ENCODE measurements at regions not wholly inside any gene's neighbourhood (a gene's known extent, or its start where the extent isn't known, plus 50 kb on each side); places are given as distances from the start of the nearest gene placed in this dataset.

DNA sequence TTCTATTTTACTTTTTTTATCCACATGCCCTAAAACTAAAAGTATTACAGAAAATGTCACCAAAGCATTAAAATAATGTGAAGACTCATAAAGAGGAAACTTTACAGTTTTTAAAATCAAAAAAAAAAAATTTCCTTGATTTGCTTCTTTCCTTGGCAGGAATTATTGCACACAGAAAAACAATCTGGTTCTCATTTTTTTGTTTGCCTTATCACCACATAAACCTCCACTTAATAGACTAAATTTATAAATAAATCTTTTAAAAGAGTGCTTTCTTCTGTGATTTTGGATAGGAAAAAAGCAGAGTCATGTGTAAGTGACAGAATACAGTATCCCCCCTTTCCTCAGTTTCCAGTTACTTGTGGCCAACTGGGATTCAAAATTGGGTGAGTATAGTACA is 695.1 kb upstream of the CITED2 start:
- no peak for DNase-seq
- Histone ChIP-seq H3K27me3 (no peaks in the 10 kb centered on the region), H3K4me3 (no peak overlapping the region), H3K9me3 (no peaks in the 10 kb centered on the region), H3K36me3 (no peaks in the 10 kb centered on the region)

DNA sequence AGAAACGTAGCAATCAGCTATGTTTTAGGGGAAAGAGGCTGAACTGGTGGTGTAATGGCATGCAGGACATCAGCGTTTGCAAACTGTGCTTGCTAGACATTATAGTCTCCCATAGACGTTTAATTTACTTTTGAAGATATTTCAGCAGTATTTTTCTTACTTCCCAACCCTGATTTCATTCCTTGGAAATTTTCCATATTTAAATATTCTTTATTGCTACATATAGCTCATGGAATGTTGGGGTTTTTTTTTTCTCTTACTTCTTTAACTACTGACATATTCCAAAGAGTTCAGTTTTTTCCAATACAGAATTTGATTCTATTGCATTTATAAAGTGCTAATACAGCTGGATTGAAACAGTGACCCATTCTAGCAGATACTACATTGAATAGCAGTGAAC is 694.4 kb upstream of the CITED2 start:
- no peak for DNase-seq
- no peaks in the 10 kb centered on the region for H3K36me3 ChIP-seq
- no peaks in the 10 kb centered on the region for H3K9me3 ChIP-seq
- H3K4me3 ChIP-seq = no peak overlapping the region
- H3K27me3 ChIP-seq = no peaks in the 10 kb centered on the region

DNA sequence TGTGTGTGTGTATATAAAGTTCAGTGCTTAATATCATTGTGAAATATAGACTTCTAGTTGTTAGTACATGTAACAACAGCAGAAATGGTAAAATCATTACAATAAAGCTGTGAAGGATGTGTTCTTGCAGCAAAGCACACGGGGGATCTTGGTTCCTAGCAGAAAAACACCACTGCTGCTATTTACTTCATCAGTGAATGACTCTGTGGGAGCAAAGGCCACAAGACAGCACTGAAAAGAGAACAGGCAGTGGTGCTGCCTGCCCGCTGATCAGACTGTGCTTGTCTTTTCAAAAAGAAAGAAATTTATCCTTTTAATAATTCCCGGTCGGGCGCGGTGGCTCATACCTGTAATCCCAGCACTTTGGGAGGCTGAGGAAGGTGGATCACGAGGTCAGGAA is 689.9 kb upstream of the CITED2 start:
- peaks cover 3% of the 10 kb centered on the region; the same call in 1 of the 2 replicates for H3K9me3 ChIP-seq
- no peak overlapping the region for H3K4me3 ChIP-seq
- no peaks in the 10 kb centered on the region for H3K36me3 ChIP-seq
- H3K27me3 ChIP-seq = no peaks in the 10 kb centered on the region
- no peak for DNase-seq

DNA sequence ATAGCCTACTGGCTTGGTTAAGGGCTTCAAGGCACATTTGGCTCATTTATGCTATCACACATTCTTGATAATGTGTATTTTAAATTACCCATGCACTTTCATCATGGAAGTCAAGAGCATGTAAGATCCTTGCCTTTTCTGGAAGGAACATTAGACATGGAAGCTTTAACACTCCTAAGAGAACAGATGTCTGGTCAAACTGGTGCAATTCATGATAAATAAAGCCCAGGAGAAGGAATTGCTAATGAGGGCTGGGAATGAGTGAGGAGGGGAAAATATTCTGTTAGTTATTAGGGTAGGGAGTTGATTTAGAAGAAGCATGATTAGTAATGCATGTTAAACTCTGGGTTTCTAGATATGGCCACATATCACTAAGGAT is 688.6 kb upstream of the CITED2 start:
- Histone ChIP-seq H3K27me3 (no peaks in the 10 kb centered on the region), H3K9me3 (peaks cover 4% of the 10 kb centered on the region; the same call in 1 of the 2 replicates), H3K4me3 (no peak overlapping the region), H3K36me3 (no peaks in the 10 kb centered on the region)
- DNase-seq = no peak

DNA sequence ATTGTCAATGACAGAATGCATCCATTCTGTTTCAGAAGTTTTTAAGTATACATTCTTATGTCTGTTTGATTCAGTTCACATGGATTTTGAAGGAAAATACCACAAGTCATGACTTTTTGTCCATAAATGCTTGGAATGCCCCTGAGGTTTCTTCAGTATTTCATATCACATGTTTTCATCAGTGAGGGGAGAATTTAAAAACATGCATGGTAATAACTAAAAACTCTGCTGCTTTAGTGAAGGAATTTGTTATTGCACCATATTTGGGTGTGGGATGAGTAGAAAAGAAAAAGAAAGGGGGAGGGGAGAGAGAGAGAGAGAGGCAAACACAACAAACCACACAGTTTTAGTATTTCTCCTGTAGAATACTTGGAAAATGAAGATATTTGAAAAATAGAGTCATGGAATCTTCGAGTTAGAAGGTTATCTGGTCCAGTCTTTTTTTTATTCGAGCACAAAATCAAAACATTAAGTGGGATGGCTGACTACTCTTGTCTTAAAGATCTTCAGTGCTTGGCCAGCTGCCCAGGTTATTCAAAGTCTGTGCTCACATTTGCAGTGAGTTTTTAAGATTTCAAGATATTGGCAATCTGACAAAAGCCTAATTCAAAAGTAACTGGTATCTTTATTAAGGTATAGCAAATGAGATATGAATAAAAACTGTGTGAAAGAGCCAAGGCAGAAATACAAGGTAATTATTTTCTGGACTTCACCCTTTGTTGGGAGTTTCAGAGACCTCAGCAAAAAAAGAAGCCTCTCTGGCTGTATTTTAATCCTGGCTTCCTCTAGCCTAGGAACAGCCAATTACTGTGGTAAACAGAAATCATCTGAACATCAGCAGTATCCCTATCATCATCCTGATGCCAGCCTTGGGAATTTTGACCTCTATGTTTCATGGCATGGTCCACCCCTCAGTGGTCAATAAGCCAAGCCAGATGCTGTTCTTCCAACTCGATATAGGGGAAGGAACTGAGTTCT is 687.9 kb upstream of the CITED2 start:
- Histone ChIP-seq H3K9me3 (peaks cover 4% of the 10 kb centered on the region; the same call in 1 of the 2 replicates), H3K27me3 (no peaks in the 10 kb centered on the region), H3K36me3 (no peaks in the 10 kb centered on the region), H3K4me3 (no peak overlapping the region)
- DNase-seq = peak; percentile 43

DNA sequence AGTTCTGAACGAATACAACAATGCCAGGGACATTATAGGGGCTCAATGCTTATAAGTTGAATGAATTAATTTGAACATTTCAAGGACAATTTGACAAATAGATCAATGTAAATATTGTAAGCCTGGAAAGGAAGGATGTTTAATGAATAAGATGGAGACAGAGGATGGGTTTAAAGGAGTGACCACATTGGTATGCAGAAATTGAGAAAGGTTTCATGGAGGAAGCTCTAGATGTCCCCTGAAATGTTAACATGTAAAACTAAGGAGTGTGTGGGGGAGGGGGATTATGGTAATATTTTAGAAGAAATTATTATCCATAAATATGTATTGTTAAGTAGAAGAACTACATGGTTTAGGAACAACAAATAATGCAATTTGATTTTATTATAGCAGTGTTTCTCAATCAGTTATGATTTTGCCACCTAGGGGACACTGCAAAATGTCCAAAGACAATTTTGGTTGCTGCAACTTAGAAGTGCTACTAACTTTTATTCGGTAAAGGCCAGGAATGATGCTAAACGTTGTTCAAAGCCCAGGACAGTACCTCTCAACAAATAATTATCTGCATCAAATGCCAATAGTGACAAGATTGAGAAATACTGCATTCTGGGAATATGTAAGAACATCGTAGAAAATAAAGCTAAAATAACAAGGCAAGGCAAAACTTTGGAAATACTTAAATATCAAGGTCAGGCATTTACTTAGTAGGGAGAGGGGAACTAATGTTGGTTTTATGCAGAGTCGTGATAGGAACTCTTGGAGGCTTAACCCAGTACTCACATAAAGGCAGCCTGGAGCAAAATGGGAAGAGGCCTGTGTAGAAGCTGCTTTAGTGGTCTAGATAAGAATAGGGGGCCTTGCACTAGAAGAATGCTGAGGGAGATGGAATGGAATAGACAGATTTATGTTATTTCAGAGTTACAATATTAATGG is 686.9 kb upstream of the CITED2 start:
- Histone ChIP-seq H3K4me3 (no peak overlapping the region), H3K27me3 (no peaks in the 10 kb centered on the region), H3K36me3 (no peaks in the 10 kb centered on the region), H3K9me3 (peaks cover 4% of the 10 kb centered on the region; the same call in 1 of the 2 replicates)
- DNase-seq = no peak

DNA sequence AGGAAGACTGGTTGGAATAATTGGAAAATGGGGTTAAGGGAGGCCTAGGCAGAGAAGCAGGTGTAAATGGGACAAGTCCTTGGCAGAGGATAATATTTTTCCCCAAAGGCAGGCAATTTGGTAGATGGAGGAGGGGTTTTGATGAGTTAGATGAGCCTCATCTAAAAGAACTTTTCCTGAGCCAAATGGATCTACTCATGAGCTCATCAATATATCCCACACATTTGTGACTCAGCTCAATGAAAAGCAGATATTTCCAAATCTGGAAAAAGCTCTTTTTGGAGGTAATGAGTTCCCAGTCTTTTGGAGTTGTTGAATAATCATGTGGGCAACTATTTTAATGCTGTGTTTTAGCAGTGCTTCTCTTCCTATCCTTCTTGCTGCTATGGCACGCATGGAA is 685.5 kb upstream of the CITED2 start:
- DNase-seq = no peak
- Histone ChIP-seq H3K4me3 (no peak overlapping the region), H3K9me3 (peaks cover 4% of the 10 kb centered on the region; the same call in 1 of the 2 replicates)

DNA sequence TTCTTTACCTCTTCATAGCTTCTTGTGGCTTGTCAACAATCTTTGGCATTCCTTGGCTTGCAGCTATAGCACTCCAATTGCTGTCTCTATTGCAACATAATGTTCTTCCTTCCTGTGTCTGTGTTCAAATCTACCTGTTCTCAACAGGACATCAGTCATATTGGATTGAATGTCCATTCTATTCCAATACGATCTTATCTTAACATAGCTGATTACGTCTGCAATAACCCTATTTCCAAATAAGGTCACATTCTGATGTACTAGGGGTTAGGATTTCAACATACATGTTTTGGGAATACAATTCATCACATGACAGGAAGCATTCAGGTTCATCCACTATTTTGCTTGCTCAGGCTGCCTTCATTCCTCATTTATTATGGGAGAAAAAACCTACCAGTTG is 684.4 kb upstream of the CITED2 start:
- H3K36me3 ChIP-seq = no peaks in the 10 kb centered on the region

More for the DNA sequence above, 685.5 kb upstream of the CITED2 start:
- Histone ChIP-seq H3K36me3 (no peaks in the 10 kb centered on the region), H3K27me3 (no peaks in the 10 kb centered on the region)

DNA sequence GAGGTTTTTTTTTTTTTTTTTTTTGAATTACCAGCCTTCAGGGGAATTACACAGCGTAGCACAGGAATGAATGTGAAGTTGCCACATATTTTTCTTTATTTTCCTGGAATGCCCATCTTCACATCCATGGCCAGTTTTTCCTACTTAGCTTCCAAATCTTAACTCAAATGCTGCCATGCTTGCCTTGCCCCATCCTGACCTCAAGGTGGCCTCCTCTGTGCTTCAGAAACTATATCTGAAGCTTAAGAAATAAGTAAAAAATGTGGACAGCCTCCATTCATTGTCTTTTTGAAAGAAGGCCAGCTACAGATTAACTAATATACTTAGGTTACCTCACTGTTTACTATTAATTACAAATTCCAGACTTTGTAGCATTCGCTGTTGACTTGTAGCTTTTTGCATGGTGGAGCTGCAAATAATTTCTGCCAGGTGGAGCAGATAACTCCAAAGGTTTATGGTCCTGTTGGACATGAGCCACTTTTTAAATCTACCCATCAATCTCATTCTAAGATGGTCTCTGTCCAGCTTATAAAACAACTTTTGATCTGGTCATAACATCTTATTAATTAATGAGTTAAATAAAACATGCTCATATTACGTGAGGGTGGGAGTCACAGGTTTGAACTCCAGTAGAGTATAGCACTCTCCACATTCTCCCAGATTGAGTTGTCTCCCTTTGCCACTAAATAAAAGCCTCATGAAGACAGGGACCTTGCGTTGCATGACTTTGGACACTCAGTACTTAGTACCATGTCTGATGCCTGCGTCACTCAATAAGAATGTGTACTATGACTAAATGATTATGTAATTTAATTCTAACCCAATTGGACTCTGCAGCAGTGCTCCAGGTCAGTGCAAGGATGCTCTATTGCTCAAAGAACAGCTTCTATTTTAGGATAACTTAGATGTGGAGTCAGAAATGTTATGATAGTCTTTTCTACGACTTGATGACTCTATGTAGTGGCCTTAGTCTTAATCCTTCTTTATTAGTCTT is 678.6 kb upstream of the CITED2 start:
- Histone ChIP-seq H3K27me3 (no peaks in the 10 kb centered on the region), H3K4me3 (no peak overlapping the region), H3K36me3 (no peaks in the 10 kb centered on the region), H3K9me3 (peaks cover 5% of the 10 kb centered on the region)
- no peak for DNase-seq

More for the DNA sequence above, 684.4 kb upstream of the CITED2 start:
- no peaks in the 10 kb centered on the region for H3K27me3 ChIP-seq
- DNase-seq = no peak
- peaks cover 5% of the 10 kb centered on the region for H3K9me3 ChIP-seq
- H3K4me3 ChIP-seq = no peak overlapping the region

DNA sequence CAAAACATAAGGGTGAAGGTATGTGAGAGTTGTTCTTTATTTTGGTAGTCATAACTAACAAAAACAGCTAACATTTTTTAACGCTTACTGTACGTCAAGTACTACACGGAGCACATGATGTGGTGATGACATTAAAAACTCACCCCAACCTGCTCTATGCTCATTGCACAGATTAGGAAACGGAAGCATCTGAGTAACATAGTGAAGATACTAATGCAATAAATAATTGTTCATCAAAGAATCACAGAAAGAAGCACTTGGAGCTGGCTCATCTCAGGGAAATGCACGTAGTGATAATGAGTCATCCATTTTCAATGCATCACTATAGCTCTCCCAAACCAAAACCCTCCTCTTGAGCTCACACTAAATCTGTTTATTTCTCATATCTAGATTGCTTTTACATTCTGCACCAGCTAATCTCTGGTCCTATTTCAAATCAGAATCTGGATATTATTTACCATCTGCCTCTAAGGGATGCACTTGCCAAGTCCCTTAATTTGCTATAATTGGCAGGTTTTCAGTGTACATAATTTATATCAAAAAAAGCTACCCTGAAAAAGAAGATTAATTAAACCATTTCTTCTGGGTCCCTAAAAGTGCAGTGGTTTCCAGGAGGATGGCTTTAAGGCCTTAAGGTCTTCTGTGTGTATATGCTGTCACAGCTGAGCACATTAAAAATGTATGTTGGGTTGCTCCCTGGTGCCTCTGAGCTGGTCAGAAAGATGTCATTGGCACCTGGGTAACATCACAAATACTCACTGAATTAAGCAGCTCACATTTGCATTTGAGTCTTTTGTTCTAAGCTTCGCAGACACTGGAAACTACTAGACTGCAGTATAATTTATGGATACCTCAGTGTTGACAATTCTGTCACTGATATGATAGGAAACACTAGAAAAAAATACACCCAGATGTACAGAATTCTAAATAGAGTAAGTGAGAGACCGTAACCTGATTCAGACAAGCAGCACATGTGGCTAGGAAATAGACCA is 677.4 kb upstream of the CITED2 start:
- H3K36me3 ChIP-seq = no peaks in the 10 kb centered on the region
- DNase-seq = peak; percentile 60
- no peaks in the 10 kb centered on the region for H3K27me3 ChIP-seq
- H3K4me3 ChIP-seq = no peak overlapping the region
- peaks cover 5% of the 10 kb centered on the region for H3K9me3 ChIP-seq

DNA sequence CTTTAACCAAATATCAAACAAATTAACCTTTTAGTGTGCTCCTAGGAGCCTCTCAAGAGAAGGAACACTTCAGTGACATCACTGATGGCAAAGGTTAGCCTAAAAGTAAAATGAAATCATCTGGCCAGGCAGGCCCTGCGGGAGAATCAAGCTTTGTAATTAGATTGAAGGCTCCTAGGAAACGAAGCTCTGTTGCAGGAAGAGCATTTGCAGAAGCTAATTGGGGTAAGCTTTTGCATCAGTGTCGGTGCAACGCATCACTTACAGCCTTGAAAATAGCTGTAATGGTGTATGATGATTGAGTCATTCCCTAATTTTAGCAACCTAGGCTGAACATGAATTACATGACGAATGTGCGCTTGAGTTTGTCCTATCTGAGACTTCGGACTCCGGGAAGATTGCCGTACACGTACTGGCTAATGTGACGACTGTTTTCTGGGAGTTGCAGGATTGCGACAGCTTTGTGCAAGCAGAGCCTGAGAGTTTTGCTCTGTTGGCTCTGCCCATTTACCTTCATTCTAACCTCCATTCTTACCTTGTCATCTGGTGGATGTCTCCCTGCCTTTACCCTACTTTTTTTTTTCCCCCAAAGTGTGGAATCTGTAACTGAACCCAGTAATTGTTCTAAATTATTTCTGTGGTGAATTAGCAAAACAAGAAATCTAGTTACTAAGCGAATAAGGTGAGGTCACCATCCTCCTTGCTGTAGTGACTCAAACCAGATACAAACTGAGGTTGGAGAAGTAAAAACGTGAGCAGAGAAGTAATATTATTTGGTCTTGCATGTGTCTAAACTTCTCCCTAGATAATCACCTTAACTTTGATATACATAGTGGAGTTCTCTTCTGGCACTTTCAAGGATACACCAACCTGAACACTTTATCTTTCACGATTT is 675.9 kb upstream of the CITED2 start:
- no peaks in the 10 kb centered on the region for H3K36me3 ChIP-seq
- H3K4me3 ChIP-seq = no peak overlapping the region
- no peaks in the 10 kb centered on the region for H3K27me3 ChIP-seq
- peaks cover 5% of the 10 kb centered on the region; the same call in 1 of the 2 replicates for H3K9me3 ChIP-seq
- DNase-seq = no peak

DNA sequence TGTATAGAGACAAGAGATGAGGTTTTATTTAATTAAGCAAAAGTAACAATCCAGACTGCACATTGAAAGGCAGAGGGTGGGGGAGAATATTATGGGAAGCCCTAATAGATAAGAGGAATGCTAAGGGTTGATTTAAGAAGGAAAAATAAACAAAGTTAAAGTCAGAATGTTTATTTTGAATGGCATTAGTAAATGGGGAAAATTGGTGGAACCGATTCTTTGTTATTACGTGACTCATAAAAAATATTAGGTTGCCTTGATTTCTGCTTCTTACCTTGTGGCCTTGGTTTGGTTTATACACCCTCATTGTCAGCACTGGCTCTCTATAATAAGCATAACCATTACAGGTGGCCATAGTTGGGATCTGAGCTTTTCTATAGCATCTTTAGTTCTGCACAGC is 674.8 kb upstream of the CITED2 start:
- Histone ChIP-seq H3K4me3 (no peak overlapping the region), H3K9me3 (peaks cover 4% of the 10 kb centered on the region; the same call in 1 of the 2 replicates), H3K27me3 (no peaks in the 10 kb centered on the region), H3K36me3 (no peaks in the 10 kb centered on the region)
- no peak for DNase-seq

DNA sequence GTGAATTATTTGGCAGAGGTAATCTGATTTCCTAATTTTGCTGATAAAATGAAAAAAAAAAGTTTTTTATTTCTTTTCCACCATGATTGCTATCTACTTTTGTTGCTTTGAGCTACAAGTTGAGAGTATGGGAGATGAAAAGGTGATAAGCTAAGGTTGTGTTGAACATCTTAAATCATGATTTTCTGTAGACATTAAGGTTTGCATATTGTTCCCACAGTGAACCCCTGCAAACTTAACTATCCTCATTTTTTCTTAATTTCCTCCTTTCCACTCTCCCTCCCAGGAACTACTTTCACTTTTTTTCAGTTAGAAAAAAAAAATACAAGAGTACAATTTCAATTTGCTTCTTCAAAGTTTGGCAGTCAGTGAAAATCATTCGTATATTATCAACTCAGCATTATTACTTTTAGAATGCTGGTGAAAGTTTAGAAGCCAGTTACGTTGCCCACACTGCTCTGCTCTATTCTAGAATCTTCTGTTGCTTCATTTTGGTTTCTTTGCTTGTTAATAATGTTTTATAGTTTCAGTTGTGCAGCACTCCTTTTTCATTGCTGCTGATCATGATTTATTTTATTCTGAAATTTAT is 673.8 kb upstream of the CITED2 start:
- DNase-seq = no peak
- Histone ChIP-seq H3K36me3 (no peaks in the 10 kb centered on the region), H3K9me3 (no peaks in the 10 kb centered on the region), H3K4me3 (no peak overlapping the region), H3K27me3 (no peaks in the 10 kb centered on the region)

DNA sequence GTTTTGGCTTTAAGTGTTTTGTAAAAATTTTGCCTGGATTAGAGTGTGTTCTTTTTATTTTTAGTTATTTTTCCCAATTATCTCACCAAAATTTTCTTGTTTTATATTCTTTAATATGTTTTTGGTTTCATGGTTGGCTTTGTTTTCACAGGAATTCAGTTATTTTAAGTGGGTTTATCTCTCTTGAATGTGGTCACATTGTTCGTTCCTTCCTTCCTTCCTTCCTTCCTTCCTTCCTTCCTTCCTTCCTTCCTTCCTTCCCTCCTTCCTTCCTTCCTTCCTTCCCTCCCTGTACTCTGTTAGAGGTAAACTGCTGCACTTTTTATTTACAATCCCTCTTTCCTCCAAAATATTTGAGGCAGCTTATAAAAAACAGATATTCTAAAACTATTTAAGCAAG is 672.9 kb upstream of the CITED2 start:
- Histone ChIP-seq H3K36me3 (no peaks in the 10 kb centered on the region), H3K4me3 (no peak overlapping the region), H3K27me3 (no peaks in the 10 kb centered on the region), H3K9me3 (no peaks in the 10 kb centered on the region; the same call in 1 of the 2 replicates)
- DNase-seq = no peak
